ENCODE measurements at regions not wholly inside any gene's neighbourhood (a gene's known extent, or its start where the extent isn't known, plus 50 kb on each side); places are given as distances from the start of the nearest gene placed in this dataset.

- no peak for TF ChIP-seq CTCF (IDR thresholded peaks at IDR 0.05; ENCODE audit: insufficient read depth, low read length, poor library complexity, severe bottlenecking)
- no peak for DNase-seq (ENCODE audit: low read depth)
- H3K4me3 ChIP-seq (ENCODE audit: low read depth, low read length): no peak overlapping the region
- H3K27me3 ChIP-seq (ENCODE audit: control insufficient read depth, insufficient read depth, low read length): no peaks in the 10 kb centered on the region
- H3K36me3 ChIP-seq (ENCODE audit: control insufficient read depth, insufficient read depth, low read length): no peaks in the 10 kb centered on the region
Measured at GRCh38 chr2:207264310-207264709, 98.6 kb upstream of the KLF7 start.

GRCh38 chr2:207265332-207265731 lies 99.6 kb upstream of the KLF7 start:
- DNase-seq (ENCODE audit: low read depth): no peak
- Histone ChIP-seq H3K27me3 (ENCODE audit: control insufficient read depth, insufficient read depth, low read length) (no peaks in the 10 kb centered on the region), H3K4me3 (ENCODE audit: low read depth, low read length) (no peak overlapping the region), H3K36me3 (ENCODE audit: control insufficient read depth, insufficient read depth, low read length) (no peaks in the 10 kb centered on the region)
- no peak for TF ChIP-seq CTCF (IDR thresholded peaks at IDR 0.05; ENCODE audit: insufficient read depth, low read length, poor library complexity, severe bottlenecking)

GRCh38 chr2:207265869-207266268 lies 100.1 kb upstream of the KLF7 start:
- Histone ChIP-seq H3K36me3 (ENCODE audit: control insufficient read depth, insufficient read depth, low read length) (no peaks in the 10 kb centered on the region), H3K4me3 (ENCODE audit: low read depth, low read length) (no peak overlapping the region), H3K27me3 (ENCODE audit: control insufficient read depth, insufficient read depth, low read length) (no peaks in the 10 kb centered on the region)
- no peak for TF ChIP-seq CTCF (IDR thresholded peaks at IDR 0.05; ENCODE audit: insufficient read depth, low read length, poor library complexity, severe bottlenecking)
- DNase-seq (ENCODE audit: low read depth): no peak

- no peaks in the 10 kb centered on the region for H3K36me3 ChIP-seq (ENCODE audit: control insufficient read depth, insufficient read depth, low read length)
- H3K4me3 ChIP-seq (ENCODE audit: low read depth, low read length): no peak overlapping the region
- TF ChIP-seq CTCF (IDR thresholded peaks at IDR 0.05; ENCODE audit: insufficient read depth, low read length, poor library complexity, severe bottlenecking): no peak
- H3K27me3 ChIP-seq (ENCODE audit: control insufficient read depth, insufficient read depth, low read length): no peaks in the 10 kb centered on the region
- DNase-seq (ENCODE audit: low read depth): no peak
Measured at GRCh38 chr2:207266648-207267047, 100.9 kb upstream of the KLF7 start.

- no peak for TF ChIP-seq CTCF (IDR thresholded peaks at IDR 0.05; ENCODE audit: insufficient read depth, low read length, poor library complexity, severe bottlenecking)
- Histone ChIP-seq H3K4me3 (ENCODE audit: low read depth, low read length) (no peak overlapping the region), H3K27me3 (ENCODE audit: control insufficient read depth, insufficient read depth, low read length) (no peaks in the 10 kb centered on the region), H3K36me3 (ENCODE audit: control insufficient read depth, insufficient read depth, low read length) (no peaks in the 10 kb centered on the region)
- no peak for DNase-seq (ENCODE audit: low read depth)
Measured at GRCh38 chr2:207269038-207269437, 103.3 kb upstream of the KLF7 start.

- Histone ChIP-seq H3K36me3 (ENCODE audit: control insufficient read depth, insufficient read depth, low read length) (no peaks in the 10 kb centered on the region), H3K4me3 (ENCODE audit: low read depth, low read length) (no peak overlapping the region), H3K27me3 (ENCODE audit: control insufficient read depth, insufficient read depth, low read length) (no peaks in the 10 kb centered on the region)
- no peak for TF ChIP-seq CTCF (IDR thresholded peaks at IDR 0.05; ENCODE audit: insufficient read depth, low read length, poor library complexity, severe bottlenecking)
- no peak for DNase-seq (ENCODE audit: low read depth)
Measured at GRCh38 chr2:207274530-207275189, 108.9 kb upstream of the KLF7 start.

Measured in kidney epithelial cell (primary cell).